Activated CD4-positive, alpha-beta T cell treated with anti-CD3 and anti-CD28 coated beads for 24 hours (primary cell): ENCODE measurements at regions not wholly inside any gene's neighbourhood (a gene's known extent, or its start where the extent isn't known, plus 50 kb on each side); places are given as distances from the start of the nearest gene placed in this dataset.

ENCODE experiments used
- DNase-seq, 2 donors: peaks; one replicate each; pipeline ENCODE4 v3.0.0-alpha.2; 2020; ENCODE audit warnings: low read depth in 2 of 2

DNA sequence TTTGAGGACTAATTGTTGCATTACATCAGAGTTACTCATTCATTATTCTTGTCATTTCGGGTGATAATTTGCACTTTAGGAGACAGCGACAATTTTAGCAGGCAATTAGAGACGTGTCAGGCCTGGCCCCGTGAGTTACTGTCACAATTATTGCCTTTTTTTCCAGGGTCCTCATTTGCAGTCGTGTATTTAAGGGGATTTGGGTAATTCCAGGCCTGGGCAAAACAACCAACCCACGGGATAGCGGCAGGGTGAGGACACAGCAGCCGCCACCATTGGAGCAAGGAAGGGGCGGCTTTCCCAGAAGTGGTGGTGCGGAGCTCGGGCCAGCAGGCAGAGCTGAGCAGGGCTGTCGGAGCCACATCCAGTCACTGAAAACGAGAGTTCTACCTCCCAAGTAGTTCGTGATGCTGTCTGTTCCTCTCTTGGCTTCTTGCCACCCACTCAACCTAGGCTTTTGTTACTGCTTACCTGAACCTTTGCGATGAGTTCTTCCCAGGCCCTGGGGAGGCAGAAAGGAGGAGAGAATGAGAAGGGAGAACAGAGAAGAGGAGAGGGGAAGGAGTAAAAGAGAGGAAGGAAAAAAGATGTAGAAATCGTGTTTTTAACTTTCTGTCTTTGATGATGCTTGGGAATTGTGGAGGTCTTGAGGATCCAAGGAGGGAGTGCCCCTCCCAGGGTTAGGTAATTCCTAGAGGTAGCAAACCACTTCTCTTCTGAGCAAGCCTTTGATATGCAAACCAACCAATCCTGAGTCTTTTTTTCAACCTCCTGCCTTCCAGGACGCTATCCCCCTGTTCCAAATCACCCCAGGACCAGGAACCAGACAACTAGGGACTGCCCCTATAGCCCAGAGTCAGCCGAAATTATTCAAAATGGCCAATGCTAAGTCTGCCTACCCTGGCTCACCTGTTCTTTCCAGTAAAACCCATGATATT lies 236.1 kb downstream of the MIAT start:
- DNase-seq: no peak

DNA sequence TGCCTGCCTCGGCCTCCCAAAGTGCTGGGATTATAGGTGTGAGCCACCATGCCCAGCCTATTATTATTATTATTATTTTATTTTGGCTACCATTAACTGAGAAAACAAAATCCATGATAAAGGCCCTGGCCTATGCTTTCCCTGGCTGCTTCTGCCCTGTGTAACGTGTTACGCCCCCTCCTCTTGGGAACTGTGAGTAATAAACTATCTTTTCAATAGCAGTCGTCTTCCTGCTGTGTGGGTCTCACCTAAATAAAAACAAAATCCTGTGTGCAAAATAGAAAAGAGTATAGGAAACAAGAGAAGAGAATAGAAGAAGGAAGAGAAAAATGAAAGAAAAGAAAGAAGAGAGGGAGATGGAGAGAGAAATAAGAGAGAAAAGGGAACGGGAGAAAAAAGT lies 237.0 kb downstream of the MIAT start:
- DNase-seq: no peak

DNA sequence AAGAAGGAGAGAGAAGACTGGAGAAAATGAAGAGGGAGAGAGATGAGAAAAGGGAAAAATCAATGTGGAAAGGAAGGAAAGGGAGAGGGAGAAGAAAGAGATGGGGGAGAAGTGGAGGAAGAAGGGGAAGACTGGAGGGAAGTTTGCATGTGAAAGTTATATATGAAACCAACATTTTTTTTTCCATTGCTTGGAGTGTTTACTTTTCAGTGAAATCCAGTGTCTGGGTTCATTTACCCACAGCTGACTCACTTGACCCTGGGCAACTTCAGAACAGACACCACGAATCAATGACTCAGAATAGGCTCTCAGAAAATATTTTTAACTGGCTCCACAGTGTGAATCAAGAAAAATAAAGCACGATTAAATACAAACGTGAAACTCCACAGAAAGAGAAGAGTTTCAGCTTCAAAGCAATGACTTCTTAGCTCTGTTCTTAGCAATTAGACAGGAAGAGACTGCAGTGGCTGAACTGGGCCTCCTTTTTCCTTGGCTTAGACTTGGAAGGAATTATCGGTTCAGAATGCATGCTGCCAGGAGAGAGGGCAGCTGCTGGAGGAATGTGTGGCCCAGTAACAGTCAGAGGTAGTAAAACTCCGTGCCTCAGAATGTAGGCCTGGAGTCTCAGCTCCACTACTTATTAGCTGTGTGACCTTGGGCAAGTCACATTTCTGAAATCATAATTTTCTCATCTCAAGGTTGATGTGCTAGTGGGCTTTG lies 237.5 kb downstream of the MIAT start:
- DNase-seq: no peak

DNA sequence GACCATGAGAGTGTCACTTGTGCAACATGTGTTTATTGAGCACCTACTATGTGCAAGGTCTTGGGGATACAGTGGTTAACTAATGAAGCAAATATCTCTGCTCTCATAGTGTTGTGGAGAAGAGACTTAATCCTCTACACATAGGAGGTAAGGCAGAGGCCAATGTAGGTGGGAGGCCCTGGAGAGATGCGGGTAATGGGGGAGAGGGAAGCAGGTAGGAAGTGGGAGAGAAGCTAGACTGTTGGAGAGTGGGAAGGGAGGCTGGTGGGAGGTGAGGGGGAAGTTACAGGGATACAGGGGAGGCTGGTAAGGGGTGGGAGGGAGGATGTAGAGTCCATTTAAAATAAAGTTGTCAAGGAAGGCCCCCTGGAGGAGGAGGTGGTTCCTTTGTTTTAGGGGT lies 240.0 kb downstream of the MIAT start:
- DNase-seq: no peak

DNA sequence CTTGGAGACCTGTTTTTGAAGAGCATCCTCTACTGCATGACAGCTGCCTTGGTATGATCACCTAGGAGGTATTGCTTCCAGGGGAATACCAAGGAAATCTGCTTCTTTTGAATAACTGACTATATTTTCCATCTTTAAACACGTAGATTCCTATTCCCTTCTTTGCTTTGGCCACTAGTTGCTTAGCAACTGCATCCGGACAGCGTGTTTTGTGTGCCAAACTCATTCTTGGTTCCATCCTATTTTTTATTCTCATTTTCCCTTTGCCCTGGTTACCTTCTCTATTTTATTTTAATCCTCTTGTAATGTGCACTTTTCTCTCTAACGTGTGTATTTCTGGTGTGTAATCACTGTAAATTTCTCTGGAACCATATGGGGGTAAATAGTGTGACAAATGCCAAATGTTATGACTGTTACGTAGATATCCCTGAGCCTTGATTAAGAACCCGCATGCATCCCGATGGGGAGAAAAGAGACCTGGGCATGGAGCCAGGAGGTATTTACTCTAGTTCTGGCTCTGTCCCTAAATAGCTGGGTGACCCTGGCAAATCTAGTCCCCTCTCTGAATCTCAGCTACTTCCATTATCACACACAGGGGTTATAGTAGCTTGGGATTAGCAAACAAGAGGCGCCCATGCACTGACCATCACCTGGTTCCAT lies 241.7 kb downstream of the MIAT start:
- DNase-seq: no peak

DNA sequence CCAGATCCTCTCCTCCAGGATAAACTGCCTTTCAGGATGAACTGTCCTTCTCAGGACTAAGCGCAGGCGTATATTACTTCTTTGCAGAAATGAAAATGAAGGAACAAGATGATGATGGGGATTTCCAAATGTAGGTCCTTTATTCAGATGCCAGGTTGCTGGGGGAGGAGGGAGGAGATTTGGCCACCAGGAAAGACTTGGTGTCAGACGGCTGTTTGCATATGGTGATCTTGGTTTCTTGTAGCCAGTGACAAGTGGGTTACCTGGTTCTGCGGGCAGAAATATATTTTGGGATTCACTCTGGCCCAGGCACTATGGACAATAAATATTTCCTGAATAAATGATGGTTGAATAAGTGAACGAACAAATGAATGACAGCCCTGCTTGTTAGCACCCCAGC lies 243.4 kb downstream of the MIAT start:
- no peak for DNase-seq

DNA sequence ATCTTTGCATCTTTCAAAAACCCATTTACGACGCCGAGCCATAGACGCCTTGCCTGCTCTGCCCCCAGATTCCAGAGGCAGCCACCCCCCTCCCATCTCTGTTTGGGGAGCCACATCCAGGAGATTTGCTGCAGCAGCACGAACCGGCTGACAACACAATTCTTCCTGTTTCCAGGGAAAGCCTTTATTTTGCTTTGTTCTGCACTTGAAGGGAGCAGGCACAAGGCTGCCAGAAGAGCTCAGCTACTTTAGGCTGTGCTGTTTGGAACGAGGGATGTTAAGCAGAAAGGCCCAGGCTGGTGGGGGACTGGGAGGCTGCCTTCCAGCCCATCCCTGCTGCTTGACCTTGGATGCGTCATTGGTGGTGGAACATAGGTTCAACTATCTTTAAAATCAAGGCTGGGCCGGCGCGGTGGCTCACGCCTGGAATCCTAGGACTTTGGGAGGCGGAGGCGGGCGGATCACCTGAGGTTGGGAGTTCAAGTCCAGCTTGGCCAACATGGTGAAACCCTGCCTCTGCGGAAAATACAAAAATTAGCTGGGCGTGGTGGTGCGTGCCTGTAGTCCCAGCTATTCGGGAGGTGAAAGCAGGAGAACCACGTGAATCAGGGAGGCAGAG lies 243.9 kb downstream of the MIAT start:
- no peak for DNase-seq

DNA sequence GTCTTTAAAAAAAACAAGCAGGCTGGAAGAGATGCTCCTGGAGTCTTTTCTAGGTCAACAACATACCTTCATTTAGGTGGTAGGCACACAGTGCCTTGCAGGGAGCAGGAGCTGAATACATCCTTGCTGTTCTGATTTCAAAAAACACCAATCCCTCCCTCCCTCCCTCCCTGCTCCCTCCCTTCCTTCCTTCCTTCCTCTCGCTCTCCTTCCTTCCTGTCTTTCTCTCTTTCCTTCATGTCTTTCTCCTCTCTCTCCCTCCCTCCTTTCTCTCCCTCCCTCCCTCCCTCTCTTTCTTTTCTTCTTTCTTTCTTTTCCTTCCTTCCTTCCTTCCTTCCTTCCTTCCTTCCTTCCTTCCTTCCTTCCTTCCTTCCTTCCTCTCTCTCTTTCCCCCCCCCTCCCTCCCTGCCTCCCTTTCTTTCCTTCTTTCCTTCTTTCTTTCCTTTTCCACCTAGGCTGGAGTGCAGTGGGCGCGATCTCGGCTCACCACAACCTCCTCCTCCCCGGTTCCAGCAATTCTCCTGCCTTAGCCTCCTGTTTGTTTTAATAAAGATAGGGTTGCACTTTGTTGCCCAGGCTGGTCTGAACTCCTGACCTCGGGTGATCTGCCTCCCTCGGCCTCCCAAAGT lies 245.1 kb downstream of the MIAT start:
- DNase-seq: no peak

DNA sequence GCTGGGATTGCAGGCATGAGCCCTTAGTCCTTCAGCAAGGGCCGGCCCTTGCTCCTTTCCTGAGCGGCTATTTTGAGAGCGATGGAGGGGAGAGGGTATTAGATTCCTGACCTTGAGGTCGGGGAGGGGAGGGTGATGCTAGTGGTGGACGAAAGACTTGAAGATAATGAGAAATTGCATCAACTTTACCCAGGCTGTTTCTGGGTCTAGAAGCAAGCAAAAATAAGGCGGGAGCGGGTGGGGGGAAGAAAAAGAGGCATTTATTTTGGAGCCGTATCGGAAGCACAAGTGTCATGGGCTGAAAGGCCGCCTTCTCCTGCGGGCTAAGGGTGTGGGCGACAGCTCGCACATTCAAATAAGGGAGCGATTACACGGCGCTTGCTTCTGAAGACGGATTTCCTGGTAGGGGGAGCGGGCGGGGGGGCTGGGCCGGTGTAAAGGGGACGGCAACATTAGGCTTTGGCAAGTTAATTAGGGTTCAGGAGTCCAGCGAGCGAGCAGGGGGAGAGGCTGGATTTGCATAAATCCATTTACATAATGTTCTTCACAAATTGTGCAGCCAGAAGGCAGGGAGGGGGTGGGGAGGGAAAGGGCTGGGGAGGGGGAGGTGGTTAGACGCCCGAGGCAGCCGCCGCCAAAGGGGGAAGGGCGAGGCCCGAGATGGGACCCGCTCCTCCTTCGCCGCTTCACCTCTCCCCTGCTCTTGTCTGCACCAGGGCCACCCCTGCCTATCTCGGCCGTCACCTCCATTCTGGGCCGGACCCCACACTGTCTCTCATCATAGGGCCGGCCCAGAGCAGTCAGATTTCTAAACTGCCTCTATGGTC lies 245.9 kb downstream of the MIAT start:
- DNase-seq: no peak

DNA sequence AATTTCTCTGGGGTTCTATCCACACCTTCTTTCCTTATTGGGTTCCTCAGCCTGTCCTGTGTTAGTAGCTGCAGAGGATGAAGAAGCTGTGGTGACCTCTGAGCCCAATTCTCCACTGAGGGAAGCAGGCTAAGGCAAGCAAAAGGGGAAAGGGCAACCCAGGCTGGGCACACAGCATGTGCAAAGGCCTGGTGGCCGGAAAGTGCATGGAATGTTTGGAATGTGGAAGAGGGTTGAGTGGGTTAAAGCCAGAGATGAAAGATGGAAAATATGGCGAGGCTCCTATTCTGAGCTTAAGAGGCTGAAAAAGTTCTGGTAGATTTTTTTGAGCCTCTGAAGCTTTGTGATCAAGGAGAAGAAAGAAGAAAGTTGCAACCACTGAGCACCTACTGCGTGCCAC lies 247.1 kb downstream of the MIAT start:
- no peak for DNase-seq

DNA sequence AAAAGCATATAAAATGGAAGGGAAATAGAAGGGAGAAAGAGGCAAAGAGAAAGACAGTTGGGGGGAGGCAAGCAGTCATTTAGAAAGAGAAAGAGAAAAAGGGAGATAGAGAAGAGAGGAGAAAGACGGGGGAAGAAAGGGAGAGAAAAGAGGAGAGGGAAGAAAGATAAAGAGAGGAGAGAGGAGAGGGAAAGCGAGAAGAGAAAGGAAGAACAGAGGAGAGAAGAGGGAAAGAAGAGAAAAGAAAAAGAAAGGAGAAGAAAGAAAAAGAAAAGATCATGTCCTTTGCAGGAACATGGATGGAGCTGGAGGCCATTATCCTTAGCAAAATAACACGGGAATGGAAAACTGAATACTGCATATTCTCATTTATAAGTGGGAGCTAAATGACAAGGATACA lies 247.7 kb downstream of the MIAT start:
- DNase-seq: no peak

DNA sequence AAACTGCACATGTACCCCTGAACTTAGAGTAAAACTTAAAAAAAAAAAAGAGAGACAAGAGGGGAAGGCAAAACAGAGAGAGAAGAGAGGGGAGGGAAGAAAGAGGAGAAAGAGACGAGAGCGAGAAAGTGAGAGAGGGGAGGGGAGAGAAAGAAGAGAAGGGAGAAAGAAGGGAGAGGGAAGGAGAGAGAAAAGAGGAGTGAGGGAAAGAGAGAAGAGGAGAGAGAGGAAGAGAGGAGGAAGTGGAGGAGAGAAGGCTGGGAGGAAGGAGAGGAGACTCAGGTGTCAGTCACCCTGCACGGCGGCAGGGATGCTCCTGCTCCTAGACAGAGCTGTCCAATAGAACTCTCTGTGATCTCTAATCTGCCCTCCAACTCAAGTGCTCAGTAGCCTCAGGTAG lies 248.3 kb downstream of the MIAT start:
- DNase-seq: no peak

DNA sequence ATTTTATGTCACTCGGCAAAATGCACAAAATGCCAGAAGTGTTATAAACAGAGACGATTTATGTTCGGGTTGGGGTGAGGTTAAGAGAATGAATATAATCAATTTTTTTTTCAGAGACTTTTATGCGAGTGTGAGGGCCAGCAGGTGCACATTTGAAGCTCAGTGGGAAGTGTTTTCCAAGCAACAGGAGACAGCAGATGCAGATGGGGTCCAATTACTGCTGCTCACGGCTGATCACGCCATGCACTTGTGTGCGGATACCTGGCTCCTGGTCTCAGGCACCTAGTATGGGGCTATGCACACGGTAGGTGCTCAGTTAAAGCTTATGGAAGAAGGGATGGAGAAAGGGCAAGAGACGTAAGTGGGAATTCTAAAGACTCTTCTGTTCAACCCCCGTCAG lies 249.1 kb downstream of the MIAT start:
- DNase-seq: no peak

DNA sequence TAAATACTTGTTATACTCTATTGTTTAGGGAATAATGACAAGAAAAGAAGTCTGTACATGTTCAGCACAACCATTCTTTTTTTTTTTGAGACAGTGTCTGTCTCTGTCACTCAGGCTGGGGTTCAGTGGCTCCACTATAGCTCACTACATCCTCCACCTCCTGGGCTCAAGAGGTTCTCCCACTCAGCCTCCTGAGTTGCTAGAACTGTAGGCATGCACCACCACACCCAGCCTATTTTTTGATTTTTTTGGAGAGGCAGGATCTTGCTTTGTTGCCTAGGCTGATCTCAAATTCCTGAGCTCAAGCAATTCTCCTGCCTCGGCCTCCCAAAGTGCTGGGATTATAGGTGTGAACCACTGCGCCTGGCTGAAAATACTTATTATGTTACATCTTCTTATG lies 250.0 kb downstream of the MIAT start:
- DNase-seq: no peak

DNA sequence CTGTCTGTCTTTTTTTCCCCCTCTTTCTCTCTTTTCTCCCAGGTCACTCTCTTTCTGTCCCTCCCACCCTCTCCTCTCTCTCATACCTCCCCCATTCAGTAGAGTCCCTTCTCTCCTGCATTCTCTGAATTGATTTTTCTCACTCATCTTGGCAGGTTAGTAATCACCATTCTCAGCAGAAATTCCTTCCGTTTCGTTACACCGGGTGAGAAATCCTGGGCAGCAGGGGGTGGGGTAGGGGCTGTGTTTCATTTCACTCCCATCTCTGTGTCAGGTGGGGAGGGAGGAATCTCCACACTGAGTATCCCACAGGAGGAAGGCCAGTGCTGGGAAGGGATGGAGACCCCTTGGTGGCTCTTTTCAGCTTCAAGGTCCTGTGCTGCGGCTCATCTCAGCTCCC lies 253.5 kb downstream of the MIAT start:
- DNase-seq: no peak

DNA sequence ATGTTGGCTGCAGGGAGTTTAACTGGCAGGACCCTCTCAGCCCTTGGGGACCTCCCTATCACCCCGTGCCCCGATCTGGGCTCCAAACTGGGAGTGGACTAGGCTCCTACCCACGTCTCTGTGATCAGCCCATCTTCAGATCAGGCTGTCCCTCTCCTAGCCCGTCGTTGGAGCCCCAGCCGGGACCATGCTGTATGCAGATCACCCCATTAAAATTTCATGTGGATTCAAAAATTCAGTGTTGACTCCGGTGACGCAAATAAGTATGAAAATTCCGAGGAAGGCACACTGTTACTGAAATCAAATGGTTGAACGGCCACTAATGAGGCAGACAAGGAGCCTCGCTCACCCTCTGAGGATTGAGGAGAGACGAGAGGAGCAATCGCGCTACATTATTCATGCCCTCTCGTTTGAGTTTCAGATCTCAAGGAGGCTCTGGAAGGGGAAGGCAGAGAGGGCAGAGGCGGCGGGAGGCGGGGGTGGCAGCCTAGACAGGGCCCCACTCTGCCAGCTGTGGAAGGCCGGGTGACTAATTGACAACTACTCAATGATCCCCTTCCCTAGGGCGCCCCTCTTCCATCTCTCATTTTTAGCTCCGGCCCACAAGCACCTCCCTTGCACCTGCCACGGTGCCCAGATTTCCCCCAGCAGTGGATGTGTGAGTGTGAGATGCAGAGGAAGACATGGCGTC lies 255.4 kb downstream of the MIAT start:
- no peak for DNase-seq

DNA sequence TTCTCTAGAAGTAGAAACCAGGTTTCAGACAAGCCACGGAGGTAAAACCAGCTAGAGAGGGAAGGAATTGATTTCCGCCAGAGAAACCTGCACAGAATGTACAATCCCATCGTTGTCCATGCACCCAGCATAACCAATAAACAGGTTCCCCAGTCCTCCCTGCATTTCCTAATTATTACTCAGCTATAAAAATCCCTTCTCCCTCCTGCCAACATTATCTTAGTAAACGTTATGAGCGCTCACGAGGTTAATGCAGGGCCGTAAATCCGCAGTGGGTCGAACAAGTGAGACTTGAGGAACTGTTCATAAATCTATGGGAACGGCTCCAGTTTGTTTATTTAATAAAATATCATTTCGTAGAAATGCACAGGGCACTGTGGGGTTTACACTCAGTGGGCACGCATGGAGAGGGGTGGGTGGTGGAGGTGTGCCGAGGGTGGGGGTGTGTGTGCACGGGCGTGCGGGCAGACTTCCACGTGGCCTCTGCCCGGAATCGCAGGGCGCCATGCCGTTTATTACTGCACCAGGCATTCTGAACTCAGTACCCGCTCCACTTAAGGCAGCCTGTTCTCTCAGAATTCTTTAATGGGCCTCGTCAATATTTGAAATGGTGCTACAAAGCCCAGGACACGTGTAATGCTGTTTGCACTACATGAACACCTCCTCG lies 257.3 kb downstream of the MIAT start:
- no peak for DNase-seq

DNA sequence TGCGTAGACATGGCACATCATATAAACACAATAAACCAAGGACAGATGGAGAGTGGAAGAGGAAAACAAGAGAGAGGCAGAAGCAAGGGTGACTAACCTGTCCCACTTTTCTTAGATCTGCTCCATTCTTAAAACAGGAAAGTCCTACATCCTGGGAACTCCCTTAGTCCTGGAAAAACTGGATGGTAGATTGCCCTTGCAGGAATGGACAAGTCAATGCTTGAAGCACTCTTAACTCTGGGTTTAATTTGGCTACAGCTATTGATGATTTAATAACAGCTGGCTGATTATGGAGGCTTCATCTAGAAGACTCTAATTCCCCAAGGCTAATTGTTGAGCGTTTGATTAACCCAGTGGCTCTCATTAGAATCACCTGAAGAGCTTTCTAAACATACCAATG lies 258.8 kb downstream of the MIAT start:
- no peak for DNase-seq

DNA sequence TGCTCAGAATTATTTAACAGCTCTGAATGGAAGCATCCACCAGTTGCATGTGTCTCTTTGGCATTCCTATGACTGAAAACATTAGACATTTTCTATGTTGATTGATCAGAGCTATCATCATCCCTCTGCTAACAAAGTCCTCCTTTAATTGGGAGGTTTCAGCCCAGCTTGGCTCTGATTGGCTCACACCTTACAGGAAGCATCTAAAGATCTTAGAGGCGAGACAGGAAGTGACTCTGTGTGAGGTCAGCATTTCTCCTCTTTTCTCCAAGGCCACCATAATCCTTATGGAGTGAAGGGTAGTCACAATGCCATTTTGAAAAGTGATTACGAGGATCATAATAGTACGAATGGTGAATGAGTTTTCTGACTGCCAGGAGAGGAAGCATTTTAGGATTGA lies 260.8 kb downstream of the MIAT start:
- DNase-seq: no peak

DNA sequence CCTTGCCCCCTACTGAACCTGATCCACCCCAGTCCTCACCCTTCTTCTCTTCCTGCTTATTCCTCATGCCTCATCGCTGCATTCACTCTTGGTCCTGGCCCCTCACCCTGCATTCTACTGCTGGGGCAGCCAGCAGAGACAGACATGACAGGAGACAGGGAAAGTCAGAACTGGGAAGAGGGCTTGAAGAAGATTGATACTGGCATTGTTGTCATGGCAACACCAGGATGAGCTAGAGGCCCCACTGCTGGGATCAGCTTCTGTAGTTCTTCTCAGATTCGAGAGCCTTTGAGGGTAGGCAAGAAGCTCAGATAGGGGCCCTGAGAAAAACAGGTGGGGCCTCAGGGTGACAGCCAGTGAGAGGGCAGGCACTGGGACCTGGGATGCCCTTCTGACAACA lies 264.3 kb downstream of the MIAT start:
- no peak for DNase-seq
